Sigmoid colon (tissue), 4 donors: ENCODE measurements at regions not wholly inside any gene's neighbourhood (a gene's known extent, or its start where the extent isn't known, plus 50 kb on each side); places are given as distances from the start of the nearest gene placed in this dataset.

Experiments
- CTCF ChIP-seq, 4 experiments: fragments of 450-650 bp in 3 of 4; fragments of 200-600 bp in 1 of 4; IDR thresholded peaks; one replicate each; pipeline ENCODE4 v1.5.1; 2016 to 2019; ENCODE audit warnings: antibody characterized with exemption in 4 of 4, mild to moderate bottlenecking in 3 of 4, moderate library complexity in 2 of 4
- POLR2AphosphoS5 ChIP-seq, 4 donors: sonication (generic); formaldehyde crosslinking; IDR thresholded peaks; one replicate each; pipeline ENCODE4 v1.6.1; 2017; ENCODE audit warnings: antibody characterized with exemption in 4 of 4

- TF ChIP-seq CTCF (IDR thresholded peaks at IDR 0.05) = no peak
- TF ChIP-seq POLR2AphosphoS5 (IDR thresholded peaks at IDR 0.05) = peak in 1 of 4 donors; percentile 23
These were observed 215.6 kb upstream of the TNP1 start for GRCh38 chr2:217075268-217076057.
